Fibroblast of lung (primary cell): ENCODE measurements at regions not wholly inside any gene's neighbourhood (a gene's known extent, or its start where the extent isn't known, plus 50 kb on each side); places are given as distances from the start of the nearest gene placed in this dataset.

Source experiments
- EZH2 ChIP-seq: IDR thresholded peaks from 2 replicates; pipeline ENCODE4 v1.5.1; 2012; ENCODE audit warnings: low read length, control low read depth, mild to moderate bottlenecking; ENCODE audit errors: missing control alignments
- TF ChIP-seq, protein P1 (sequence below), 2 donors: IDR thresholded peaks in 1 of 2; conservative IDR thresholded peaks in 1 of 2; 1 replicate in 1 of 2; 2 replicates in 1 of 2; pipeline ENCODE4 v1.5.1; 2011 to 2012; ENCODE audit warnings: low read length in 2 of 2, control low read depth in 1 of 2, inconsistent platforms in 1 of 2, low read depth in 1 of 2, mild to moderate bottlenecking in 1 of 2

DNA sequence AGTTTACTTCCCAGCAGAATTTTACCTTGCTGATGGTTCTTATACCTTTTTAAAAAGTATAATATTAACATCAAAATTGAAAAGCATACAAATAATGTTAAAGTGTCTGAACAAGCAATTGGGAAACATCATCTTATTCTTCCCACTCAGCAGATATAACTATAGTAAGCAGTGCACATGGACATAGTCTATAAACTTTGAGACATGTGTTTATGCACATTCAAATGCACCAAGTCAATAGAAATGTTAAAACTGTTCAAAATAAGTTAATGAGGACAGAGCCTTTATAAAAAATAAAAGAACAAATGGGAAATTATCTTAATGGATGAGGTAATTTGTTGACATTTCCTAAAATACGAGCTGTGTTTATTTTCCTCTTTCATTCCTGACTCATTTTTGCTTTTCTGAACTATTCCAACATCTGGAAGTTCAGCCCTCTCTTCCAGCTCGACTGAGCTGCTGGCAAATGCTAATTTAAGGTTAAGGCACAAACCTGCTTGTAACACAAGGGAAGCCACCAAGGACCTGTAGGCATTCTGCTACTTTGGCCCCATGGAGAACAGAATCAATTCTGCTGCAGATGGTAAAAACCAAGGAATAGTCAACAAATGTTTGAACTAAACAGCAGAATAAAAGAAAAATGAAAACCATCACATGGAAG lies 110.3 kb upstream of the MAP3K4 start:
- TF ChIP-seq, protein P1, sequence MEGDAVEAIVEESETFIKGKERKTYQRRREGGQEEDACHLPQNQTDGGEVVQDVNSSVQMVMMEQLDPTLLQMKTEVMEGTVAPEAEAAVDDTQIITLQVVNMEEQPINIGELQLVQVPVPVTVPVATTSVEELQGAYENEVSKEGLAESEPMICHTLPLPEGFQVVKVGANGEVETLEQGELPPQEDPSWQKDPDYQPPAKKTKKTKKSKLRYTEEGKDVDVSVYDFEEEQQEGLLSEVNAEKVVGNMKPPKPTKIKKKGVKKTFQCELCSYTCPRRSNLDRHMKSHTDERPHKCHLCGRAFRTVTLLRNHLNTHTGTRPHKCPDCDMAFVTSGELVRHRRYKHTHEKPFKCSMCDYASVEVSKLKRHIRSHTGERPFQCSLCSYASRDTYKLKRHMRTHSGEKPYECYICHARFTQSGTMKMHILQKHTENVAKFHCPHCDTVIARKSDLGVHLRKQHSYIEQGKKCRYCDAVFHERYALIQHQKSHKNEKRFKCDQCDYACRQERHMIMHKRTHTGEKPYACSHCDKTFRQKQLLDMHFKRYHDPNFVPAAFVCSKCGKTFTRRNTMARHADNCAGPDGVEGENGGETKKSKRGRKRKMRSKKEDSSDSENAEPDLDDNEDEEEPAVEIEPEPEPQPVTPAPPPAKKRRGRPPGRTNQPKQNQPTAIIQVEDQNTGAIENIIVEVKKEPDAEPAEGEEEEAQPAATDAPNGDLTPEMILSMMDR (conservative IDR thresholded peaks at IDR 0.05 in 1 of 2, IDR thresholded peaks at IDR 0.05 in 1 of 2; ENCODE audit: low read depth in 1 of 2, low read length in 2 of 2) = no peak
- TF ChIP-seq EZH2 = no peak
